GM18858 (cell line): ENCODE measurements at regions not wholly inside any gene's neighbourhood (a gene's known extent, or its start where the extent isn't known, plus 50 kb on each side); places are given as distances from the start of the nearest gene placed in this dataset.

Experiments used
- ATAC-seq: cut with Tn5 transposase; IDR thresholded peaks from one replicate; pipeline ENCODE4 v1.9.1; 2021; ENCODE audit not compliant: unreplicated experiment

DNA sequence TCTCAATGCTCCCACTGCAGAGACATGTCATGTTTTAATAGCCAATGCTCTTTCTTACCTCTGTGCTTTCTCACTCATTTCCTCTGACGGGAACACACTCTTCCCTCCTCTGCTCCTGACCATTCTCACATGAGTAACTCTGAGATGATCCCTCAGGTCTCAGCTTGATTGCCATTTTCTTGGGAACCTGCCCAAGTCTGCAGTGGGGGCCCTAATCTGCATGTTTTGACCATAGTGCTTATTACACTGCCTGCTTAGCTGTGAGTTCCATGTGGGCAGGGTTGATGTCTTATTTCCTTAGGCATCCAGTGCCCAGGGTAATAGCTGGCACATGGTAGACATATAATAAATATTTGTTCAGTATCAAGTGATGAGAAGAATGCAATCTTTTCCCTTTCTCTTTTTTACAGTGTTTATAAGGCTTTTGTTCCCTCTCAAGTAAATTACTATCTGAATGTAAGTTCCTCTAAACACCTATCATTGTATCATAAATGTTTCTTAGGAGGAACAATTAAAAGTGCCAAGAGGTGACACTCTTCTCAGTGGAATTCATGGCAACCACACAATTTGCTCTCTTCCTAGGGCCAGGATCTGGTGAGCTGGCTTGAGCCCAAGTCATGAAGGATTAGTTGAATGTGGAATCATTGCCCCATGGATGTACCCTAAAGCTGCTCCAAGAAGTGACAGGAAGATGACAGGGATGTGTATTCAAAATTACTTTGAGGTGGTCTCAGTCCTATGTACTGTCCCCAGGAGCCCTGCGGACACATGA lies 485.4 kb upstream of the USP24 start:
- no peak for ATAC-seq

DNA sequence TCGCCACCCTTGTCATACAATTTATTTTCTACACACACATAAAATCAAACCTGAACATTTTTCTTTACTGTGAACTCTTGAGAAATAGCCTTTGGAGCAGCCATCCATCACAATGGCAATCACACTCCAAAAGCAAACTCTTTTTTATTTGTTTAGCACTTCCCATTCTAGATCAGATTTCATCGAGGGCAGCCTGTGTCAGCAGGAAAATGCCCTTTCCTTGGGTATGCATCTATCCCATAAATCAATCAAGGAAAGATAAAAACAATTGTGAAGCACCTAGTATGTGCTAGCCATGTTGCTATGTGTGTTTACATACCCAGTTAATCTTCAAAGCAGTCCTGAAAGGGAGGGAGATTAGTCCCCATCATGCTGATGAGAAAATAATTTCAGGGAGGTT lies 484.1 kb upstream of the USP24 start:
- no peak for ATAC-seq

DNA sequence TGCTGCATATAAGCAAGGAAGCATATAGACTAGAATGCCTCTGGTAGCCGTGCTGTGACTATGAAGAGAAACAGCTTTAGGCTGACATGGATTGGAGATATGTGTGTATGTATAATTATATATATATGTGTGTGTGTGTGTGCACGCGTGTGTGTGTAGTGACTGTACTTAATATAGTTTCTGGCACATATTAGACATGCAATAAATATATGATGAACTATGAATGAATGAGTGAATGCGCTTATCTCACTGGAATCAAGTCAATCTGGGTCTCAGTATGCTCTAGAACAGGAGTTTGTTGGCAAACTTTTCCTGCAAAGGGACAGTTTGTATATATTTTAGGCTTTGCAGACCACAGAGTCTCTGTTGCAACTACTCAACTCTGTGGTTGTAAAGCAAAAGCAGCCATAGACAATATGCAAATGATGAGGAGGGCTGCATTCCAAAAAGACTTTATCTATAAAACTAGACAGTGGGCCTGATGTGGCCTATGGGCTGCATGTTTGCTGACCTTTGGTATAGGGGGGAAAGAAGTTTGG lies 482.9 kb upstream of the USP24 start:
- no peak for ATAC-seq

DNA sequence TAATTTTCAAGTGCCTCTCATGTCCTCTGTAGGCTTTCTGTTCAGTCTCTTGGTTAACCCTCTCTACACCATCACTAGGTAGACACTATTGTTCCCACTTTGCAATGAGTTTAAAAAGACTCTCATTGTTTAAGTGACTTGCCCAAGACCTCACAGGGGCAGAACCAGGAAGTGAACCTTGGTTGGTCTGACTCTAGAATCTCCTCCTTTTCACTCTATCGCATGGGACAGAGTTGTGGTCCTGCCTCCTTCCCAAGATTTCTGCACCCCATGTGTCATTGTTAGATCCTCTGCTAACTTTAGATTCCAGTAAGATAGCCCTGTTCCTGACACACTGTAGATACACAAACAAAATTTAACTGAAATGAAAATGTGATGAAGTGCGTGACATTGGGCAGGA lies 481.7 kb upstream of the USP24 start:
- ATAC-seq = no peak

DNA sequence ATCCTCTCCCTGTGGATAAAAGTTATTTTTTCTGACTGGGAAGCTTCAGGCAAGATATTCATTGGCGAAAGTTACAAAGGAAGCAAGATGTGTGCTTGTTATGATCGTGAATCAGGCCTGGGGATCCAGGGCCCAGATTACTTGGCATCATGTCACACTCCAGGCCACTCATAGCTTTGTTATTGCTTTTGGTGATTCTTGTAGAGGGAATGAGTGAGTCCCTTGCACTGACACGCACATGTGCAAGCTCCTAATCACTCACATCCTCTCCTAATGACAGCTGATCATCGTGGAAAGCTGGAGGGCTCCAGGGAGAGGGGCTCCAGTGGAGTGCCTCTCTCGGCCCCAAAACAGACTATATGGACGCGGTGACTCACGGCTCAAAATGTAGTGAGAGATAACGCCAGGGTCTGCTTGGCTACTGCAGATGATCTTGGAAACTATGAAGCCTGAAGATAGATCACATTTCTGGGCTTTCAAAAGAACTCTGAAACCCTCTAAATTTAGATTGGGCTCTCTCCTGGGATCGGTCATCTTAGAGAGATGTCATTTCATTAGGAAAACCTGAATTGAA lies 481.1 kb upstream of the USP24 start:
- ATAC-seq = no peak

DNA sequence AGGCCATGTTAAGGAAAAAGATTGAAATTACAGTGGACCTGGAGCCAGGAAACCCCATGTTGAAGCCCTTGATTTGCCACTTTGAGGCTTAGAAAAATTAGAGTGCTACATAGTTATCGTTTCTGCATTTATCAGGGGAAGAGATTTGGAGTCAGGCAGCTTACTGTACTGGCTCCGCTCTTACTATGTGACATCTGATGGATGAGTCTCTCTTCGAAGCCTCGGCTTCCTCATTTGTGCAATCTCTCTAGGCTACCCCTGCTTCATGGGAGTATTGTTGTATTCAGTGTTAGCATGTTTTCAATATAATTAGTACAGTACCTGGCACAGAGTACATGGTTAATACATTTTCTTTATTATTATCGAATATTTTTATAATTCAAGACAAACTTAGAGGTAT lies 480.4 kb upstream of the USP24 start:
- ATAC-seq = no peak

DNA sequence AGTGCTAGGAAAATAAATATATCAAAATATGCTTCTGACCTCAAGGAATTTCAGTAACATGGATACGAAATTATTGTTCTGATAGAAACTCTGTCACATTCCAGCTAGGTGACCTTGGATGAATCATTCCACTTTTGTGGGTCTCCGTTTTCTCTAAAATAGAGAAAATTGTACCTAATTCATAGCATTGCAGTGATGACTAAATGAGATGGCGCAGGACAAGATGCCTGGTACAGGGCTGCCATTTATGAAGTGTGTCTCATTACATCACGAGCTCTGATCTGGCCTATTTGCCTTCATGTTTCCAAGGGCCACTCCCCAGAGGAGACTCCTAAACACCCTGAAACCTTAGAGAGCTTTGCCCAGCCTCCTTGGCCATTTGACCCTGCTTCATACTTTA lies 480.0 kb upstream of the USP24 start:
- no peak for ATAC-seq

DNA sequence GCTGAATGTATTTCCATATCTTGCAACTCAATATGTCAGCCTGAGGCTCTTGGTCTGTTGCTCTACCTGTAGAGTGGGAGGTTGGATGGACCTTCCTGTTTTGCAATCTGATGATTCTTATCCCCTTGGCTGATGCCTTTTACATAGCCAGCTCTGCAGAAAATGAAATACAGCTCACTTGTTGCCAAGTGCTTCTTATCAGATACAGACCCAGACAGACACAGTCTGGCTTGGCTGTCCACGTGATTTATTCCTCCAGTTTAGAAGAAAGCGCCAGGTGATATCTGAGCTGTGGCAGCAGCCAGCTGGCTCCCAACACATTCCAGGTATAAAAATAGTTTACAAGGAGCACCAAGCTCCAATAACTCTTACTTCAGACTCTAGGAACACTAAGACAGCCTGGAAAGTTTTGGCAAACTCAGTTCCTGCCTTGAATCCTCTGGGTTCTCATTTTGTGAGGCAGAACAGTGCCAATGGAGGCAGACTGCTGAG lies 479.2 kb upstream of the USP24 start:
- ATAC-seq = no peak

DNA sequence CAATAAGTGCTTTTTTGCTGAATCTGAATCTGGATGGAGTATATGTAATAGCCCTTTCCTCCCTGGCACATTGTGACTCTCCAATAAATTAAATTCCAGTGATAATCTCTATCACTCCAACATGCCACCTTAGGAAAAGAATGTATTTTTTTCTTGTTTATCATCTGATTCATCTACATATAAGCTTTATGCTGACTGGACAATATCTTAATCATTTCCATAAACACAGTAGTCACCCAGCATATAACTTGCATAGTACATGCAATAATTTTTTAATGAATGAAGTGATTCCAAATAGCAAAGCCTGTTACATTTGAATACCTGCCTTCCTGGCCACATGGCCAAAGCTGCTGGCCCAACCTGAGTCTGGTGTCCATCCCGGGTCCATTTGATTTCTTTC lies 477.6 kb upstream of the USP24 start:
- ATAC-seq = no peak

DNA sequence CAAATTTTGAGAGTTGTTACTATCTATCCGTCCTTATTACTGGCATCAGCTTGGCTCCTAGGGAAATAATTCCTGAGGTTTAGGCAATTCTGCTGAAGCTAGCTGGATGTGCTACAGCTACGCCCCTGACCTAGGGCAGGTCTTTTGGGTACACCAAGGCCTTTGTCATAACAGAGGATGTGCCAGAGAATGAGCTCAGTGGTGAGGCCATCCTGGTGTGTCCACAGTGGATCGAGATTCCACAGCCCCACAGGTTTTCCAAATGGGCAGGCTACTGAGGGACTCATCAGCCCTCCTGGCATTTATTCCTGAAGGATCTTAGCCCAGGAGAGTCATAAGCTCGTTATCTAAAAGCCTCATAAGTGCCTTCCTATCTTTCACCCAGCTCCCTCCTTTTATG lies 475.2 kb upstream of the USP24 start:
- no peak for ATAC-seq

DNA sequence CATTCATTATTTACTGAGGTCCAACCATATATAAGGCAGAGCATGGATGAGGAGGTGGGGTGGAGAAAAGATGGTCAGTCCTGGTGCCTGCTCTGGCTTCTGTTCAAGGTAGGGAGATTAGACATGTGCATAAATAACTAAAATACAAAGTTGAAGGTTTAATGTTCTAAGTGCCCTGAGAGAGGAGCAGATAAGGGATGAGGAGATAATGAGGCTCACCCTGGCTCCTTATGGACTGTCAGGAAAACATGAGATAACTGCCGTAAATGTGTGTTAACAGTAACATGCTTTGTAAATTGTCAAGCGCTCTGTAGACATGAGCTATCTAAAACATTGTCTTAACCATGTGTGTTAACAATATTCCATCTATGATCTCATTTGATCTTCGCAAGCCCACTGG lies 474.6 kb upstream of the USP24 start:
- ATAC-seq = no peak

DNA sequence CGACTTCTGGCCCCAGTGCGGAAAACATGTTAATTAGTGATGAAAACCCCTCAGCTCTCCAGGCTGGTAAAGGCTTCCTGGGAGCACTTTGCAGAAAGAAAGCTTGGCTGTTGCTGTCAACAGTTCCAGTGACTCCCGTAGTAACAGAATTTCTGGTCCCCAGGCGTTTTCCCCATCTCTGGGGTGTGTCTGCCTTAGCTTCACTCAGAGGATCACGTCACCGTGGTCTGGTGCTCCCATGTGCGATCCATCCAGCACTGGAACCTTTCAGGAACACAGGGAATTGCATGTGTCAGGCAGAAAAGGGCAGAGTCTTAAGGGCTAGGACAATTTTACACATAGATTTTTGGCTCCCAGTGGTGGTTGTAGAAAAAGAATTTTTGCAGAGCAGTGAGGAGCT lies 470.4 kb upstream of the USP24 start:
- ATAC-seq = no peak

DNA sequence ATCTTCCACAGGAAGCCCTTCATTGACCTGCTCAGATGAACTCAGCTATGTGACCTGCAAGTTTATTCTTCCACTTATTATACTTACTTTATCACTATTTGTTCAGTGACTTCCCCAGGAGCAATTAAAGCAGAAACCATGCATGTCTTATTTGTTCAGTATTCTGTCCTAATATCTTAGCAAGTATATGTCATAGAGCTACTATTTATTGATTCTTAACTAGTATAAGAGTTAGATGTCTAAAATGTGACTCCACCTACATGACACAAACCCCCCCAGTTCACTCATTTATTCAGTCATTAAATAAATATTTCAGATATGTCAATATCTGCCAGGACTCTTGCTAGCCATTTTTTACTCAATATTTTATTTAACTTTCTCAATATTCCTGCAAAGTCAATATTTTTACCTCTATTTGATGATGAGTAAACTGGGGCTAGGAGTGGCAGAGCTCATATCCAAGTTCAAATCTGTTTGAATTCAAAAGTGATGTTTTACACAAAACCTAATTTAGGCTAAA lies 469.0 kb upstream of the USP24 start:
- ATAC-seq = no peak

DNA sequence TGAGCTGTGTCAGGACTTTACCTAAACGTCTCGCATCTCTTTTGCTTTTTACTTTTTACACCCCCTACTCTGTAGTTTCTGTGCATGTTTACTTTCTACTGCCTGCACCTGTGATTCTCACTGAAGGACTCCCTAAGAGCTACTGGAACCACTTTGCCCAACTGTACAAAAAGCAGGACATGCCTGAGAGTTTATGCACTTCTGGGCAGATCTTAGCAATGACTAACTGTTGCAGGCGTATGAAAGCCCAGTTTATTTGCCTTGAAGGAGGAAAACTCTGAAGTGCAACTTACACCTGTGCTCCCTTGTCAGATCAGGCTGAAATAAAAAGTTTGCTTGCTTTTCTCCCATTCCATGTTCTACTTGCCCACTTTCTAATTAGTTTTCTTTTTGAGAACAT lies 467.0 kb upstream of the USP24 start:
- no peak for ATAC-seq

DNA sequence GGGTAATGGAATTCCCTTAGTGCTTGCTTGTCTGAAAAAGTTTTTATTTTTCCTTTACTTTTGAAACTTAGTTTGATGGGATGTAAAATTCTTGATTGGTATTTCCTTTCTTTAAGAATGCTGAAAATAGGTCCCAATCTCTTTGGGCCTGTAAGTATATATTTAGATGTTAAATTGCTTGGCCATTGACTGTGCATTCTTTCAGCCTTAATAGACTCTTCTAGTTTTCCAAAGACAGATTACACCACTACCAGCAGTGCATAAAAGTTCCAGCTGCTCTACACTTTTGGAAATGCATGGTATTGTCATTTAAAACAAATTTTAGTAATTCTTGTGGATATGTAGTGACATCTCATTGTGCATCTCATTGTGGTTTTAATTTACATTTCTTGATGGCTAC lies 464.8 kb upstream of the USP24 start:
- no peak for ATAC-seq

DNA sequence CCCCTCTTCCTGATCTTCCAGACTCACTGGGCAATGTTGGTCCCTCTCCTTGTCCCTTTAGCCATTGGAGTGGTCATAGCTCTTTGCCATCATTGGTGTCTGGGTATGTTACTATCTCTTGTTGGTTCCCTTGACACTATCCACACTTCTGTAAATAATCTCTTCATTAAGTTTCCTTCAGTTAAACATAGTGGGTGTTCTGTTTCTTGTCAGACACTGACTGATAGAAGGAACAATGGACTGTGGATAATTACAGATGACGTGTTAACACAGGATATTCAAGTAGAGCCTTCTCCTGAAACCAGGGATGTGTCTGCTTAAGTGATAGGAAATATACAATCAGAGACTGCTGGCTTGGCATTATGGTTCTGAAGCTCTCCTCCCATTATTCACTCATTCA lies 458.3 kb upstream of the USP24 start:
- no peak for ATAC-seq

DNA sequence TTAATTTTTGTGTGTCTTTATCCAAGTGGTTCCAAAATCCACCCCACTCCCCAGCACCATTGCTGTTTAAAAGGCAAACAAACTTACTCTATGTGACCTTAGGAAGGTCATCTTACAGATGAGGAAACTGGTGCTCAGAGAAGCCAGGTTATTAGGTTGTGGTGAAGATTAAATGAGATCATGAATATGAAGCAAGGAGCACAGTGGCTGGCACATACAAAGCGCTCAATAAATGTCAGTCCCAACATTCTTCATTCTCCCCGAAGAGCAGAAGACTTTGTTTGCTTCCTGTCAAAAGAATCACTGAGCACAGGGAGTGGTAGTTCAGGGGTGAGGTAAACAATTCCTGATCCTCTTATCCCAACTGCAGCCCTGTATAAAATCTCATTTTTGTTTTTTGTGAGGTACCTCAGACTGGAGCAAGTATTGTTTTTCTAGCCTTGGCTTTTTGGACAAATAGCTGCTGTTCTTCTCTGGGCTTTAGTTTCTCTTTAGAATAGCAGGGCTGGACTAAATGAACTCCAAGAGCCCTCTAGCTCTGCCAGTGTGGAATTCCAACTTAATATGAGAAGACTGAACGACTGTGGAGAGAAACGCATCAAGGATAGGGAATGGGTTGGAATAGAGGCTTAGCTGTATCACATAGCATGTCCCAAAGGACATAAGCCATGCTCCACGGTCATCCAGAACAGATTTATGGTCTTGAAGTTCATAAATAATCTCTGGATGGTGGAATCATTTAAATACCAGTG lies 455.3 kb upstream of the USP24 start:
- no peak for ATAC-seq

DNA sequence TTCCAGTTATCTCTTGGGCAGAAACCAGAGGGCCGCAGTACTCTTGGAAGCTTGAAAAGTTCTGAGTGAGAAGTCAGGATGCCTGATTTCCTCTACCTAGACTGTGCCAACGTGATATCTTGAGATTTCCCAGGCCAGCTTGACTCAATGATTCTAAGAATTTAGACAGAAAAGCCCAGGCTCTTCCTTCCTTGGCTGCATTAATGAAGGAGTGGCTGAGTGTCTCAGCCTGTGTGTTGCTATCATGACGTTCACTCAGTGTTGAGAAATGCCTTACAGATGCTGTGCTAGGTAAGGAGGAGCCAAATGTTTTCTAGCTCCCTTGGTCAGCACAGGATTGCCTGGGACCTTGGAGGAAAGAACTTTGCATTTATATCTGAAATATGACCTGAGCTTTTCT lies 454.1 kb upstream of the USP24 start:
- ATAC-seq = no peak

DNA sequence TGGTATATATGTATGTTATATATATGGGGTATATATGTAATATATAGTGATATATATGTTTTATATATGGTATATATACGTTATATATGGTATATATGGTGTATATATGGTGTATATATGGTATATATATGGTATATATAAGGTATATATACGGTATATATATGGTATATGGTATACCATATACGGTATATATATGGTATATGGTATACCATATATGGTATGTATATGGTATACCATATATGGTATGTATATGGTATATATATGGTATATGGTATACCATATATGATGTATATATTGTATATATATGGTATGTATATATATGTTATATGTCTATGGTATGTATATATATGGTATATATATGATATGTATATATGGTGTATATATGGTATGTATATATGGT lies 447.7 kb upstream of the USP24 start:
- no peak for ATAC-seq

DNA sequence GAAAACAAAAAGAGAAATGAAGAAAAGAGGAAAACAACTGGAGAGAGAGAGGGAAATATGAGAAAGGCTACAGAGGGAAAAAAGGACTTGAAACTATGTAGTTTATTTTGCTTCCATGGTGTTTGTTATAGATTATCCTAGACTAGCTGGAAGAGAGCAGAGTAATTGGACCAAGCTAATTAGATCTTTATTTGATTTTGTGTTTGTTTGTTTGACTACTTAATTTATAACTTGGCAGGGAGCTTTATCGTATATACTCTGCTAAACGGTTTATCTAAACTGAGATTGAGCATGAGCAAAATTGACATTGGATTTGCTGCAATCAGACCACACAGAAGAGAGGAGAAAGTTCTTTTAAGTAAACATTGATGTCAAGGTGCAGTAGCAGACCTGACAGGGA lies 443.8 kb upstream of the USP24 start:
- no peak for ATAC-seq

DNA sequence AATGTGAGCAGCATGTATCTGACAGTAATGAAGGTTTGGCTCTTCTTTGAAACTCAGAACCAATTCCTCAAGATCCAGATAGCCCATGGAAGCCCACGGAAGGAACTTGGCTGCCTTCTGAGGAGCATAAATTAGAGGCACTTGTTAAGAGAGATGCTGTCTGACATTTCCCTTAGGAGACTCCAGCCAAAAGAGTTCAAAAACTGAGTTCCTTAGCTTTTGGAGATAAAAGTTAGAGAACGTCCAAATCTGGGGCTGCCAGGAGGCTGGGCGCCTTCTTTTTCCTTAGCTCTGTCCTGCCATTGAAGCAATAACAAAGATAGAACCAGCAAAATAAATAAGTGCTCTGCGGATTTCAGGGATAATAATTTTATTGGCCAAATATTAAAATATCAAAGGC lies 439.6 kb upstream of the USP24 start:
- ATAC-seq = no peak

DNA sequence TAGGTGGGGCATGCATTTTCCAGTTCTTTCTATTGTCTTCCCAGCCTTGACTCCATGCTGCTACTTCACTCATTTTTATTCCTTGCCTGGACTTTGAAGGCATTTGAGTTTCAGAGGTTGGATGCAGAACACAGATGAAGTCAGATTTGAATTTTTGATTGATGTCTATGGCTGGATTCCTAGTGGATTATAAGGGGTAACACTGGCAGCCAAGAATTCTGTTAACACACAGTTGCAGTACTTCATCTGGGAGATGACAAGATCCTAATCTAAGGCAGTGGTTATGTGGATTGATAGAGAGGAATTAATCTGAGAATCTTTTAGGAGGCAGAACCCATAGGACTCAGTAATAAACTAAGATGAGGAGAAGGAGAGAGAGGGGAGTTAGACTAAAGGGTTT lies 439.0 kb upstream of the USP24 start:
- no peak for ATAC-seq
